SK-N-SH treated with all-trans-retinoic acid at 6 μM for 48 hours (cell line): ENCODE measurements at regions not wholly inside any gene's neighbourhood (a gene's known extent, or its start where the extent isn't known, plus 50 kb on each side); places are given as distances from the start of the nearest gene placed in this dataset.

Experiments used
- ATAC-seq: fragments of 200-7000 bp; cut with Tn5 transposase; 3 replicates; pipeline ENCODE4 v1.9.1; 2020; ENCODE audit warnings: mild to moderate bottlenecking, moderate library complexity
- ARNTL ChIP-seq: fragments of 450-650 bp; formaldehyde crosslinking; IDR thresholded peaks from 2 replicates; pipeline ENCODE4 v1.5.0; 2020; ENCODE audit warnings: low read depth, mild to moderate bottlenecking, moderate library complexity, borderline replicate concordance
- BACH2 ChIP-seq: fragments of 250-450 bp; sonication (Bioruptor Pico); IDR thresholded peaks from 2 replicates; pipeline ENCODE4 v1.9.0; 2021; ENCODE audit warnings: mild to moderate bottlenecking, borderline replicate concordance
- ESRRG ChIP-seq: fragments of 250-450 bp; sonication (Bioruptor Pico); IDR thresholded peaks from 2 replicates; pipeline ENCODE4 v1.6.1; 2021; ENCODE audit warnings: mild to moderate bottlenecking
- GLIS3 ChIP-seq: fragments of 250-450 bp; sonication (Bioruptor Pico); IDR thresholded peaks from 2 replicates; pipeline ENCODE4 v1.5.0; 2020; ENCODE audit warnings: mild to moderate bottlenecking, moderate library complexity
- ISL1 ChIP-seq: fragments of 250-450 bp; sonication (Bioruptor Pico); IDR thresholded peaks from 2 replicates; pipeline ENCODE4 v2.1.2; 2022; ENCODE audit warnings: mild to moderate bottlenecking, moderate library complexity
- OSR1 ChIP-seq: fragments of 250-450 bp; sonication (Bioruptor Pico); IDR thresholded peaks from 2 replicates; pipeline ENCODE4 v1.8.0; 2022; ENCODE audit warnings: moderate library complexity, mild to moderate bottlenecking, inconsistent platforms
- PPARA ChIP-seq: fragments of 250-450 bp; sonication (Bioruptor Pico); IDR thresholded peaks from 2 replicates; pipeline ENCODE4 v1.5.0; 2020; ENCODE audit warnings: mild to moderate bottlenecking, borderline replicate concordance
- RARB ChIP-seq: fragments of 250-450 bp; sonication (Bioruptor Pico); IDR thresholded peaks from 2 replicates; pipeline ENCODE4 v1.8.0; 2021; ENCODE audit warnings: mild to moderate bottlenecking, moderate library complexity
- SNAI2 ChIP-seq: fragments of 250-450 bp; sonication (Bioruptor Pico); IDR thresholded peaks from 2 replicates; pipeline ENCODE4 v1.5.0; 2020; ENCODE audit warnings: mild to moderate bottlenecking, moderate library complexity
- TCF4 ChIP-seq: fragments of 250-450 bp; sonication (Bioruptor Pico); IDR thresholded peaks from 2 replicates; pipeline ENCODE4 v1.8.0; 2021; ENCODE audit warnings: mild to moderate bottlenecking, moderate library complexity, borderline replicate concordance
- TOX ChIP-seq: fragments of 250-450 bp; sonication (Bioruptor Pico); IDR thresholded peaks from 2 replicates; pipeline ENCODE4 v1.8.0; 2021; ENCODE audit warnings: mild to moderate bottlenecking, moderate library complexity, borderline replicate concordance
- ZC3H10 ChIP-seq: fragments of 250-450 bp; sonication (Bioruptor Pico); IDR thresholded peaks from 2 replicates; pipeline ENCODE4 v1.5.1; 2021; ENCODE audit warnings: mild to moderate bottlenecking, moderate library complexity
- ZFP3 ChIP-seq: fragments of 250-450 bp; sonication (Bioruptor Pico); IDR thresholded peaks from 2 replicates; pipeline ENCODE4 v1.5.0; 2020; ENCODE audit warnings: mild to moderate bottlenecking, moderate library complexity
- ZFP30 ChIP-seq: fragments of 450-650 bp; formaldehyde crosslinking; IDR thresholded peaks from 2 replicates; pipeline ENCODE4 v1.5.0; 2022; ENCODE audit warnings: mild to moderate bottlenecking, moderate library complexity
- ZNF565 ChIP-seq: fragments of 450-650 bp; formaldehyde crosslinking; conservative IDR thresholded peaks from 2 replicates; pipeline ENCODE4 v1.5.0; 2020; ENCODE audit warnings: low read depth, mild to moderate bottlenecking, moderate library complexity
- ZNF70 ChIP-seq: fragments of 450-650 bp; formaldehyde crosslinking; IDR thresholded peaks from 2 replicates; pipeline ENCODE4 v1.5.0; 2020; ENCODE audit warnings: mild to moderate bottlenecking, moderate library complexity
- ZNF8 ChIP-seq: fragments of 450-650 bp; formaldehyde crosslinking; IDR thresholded peaks from 2 replicates; pipeline ENCODE4 v1.5.0; 2020; ENCODE audit warnings: mild to moderate bottlenecking, moderate library complexity
- TF ChIP-seq, protein P1 (sequence below): fragments of 250-450 bp; sonication (Bioruptor Pico); IDR thresholded peaks from 2 replicates; pipeline ENCODE4 v1.5.1; 2020; ENCODE audit warnings: low read depth, mild to moderate bottlenecking, moderate library complexity
- TF ChIP-seq, protein P2 (sequence below): fragments of 250-450 bp; sonication (Bioruptor Pico); IDR thresholded peaks from 2 replicates; pipeline ENCODE4 v1.5.1; 2021; ENCODE audit warnings: mild to moderate bottlenecking, moderate library complexity
- TF ChIP-seq, protein P3 (sequence below): fragments of 250-450 bp; sonication (Bioruptor Pico); IDR thresholded peaks from 2 replicates; pipeline ENCODE4 v1.5.0; 2020; ENCODE audit warnings: mild to moderate bottlenecking, moderate library complexity
- TF ChIP-seq, protein P4 (sequence below): fragments of 250-450 bp; sonication (Bioruptor Pico); IDR thresholded peaks from 2 replicates; pipeline ENCODE4 v1.8.0; 2021; ENCODE audit warnings: low read depth, mild to moderate bottlenecking, moderate library complexity, borderline replicate concordance
- TF ChIP-seq, protein P5 (sequence below): fragments of 250-450 bp; sonication (Bioruptor Pico); IDR thresholded peaks from 2 replicates; pipeline ENCODE4 v1.8.0; 2020; ENCODE audit warnings: mild to moderate bottlenecking, moderate library complexity, borderline replicate concordance

DNA sequence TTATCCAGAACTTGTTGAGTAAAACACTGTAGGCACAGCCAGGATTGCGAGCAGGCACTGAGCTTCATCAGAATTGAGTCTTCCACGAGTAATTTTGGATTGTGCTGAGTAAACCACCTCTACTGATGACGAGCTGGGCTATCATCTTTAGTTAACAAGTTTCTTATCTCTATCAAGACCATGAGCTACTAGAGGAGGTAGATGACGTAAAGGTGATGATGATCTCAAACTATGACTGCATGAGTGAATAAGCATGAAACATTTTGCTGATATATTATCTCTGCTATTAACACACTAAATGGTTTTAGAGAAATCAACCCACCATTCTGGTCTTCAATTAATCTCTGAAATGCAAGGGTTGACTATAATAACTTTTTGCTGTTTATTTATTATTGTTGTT is 506.0 kb downstream of the GBE1 start (continued):
- no peak for TF ChIP-seq ZNF70 (CRISPR knock-in tag)
- TF ChIP-seq ZNF565 (CRISPR knock-in tag) = no peak
- TF ChIP-seq TCF4 = no peak

DNA sequence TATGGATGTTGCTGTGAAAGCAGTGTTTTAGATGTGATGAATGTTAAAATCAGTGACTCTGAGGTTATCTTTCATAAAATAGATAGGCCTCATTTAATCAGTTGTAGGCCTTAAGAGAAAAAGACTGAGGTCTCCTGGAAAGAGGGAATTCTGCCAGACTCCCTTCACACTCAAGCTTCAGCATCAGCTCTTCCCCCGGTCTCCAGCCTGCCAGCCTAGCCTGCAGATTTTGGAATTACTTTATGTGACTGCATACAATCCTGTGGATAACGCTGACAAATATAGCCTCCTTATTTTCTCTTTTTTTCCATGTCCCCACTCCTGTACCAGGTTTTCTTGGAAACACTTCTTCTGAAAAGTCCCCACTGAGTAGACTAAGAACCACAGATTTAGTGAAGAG is 510.3 kb downstream of the GBE1 start:
- TF ChIP-seq TOX (CRISPR knock-in tag) = no peak
- TF ChIP-seq ZC3H10 = no peak
- no peak for TF ChIP-seq BACH2 (CRISPR knock-in tag)
- TF ChIP-seq, protein P1, sequence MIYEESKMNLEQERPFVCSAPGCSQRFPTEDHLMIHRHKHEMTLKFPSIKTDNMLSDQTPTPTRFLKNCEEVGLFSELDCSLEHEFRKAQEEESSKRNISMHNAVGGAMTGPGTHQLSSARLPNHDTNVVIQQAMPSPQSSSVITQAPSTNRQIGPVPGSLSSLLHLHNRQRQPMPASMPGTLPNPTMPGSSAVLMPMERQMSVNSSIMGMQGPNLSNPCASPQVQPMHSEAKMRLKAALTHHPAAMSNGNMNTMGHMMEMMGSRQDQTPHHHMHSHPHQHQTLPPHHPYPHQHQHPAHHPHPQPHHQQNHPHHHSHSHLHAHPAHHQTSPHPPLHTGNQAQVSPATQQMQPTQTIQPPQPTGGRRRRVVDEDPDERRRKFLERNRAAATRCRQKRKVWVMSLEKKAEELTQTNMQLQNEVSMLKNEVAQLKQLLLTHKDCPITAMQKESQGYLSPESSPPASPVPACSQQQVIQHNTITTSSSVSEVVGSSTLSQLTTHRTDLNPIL (CRISPR knock-in tag) = no peak
- TF ChIP-seq ARNTL (CRISPR knock-in tag) = no peak
- TF ChIP-seq, protein P2, sequence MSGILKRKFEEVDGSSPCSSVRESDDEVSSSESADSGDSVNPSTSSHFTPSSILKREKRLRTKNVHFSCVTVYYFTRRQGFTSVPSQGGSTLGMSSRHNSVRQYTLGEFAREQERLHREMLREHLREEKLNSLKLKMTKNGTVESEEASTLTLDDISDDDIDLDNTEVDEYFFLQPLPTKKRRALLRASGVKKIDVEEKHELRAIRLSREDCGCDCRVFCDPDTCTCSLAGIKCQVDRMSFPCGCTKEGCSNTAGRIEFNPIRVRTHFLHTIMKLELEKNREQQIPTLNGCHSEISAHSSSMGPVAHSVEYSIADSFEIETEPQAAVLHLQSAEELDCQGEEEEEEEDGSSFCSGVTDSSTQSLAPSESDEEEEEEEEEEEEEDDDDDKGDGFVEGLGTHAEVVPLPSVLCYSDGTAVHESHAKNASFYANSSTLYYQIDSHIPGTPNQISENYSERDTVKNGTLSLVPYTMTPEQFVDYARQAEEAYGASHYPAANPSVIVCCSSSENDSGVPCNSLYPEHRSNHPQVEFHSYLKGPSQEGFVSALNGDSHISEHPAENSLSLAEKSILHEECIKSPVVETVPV (CRISPR knock-in tag) = no peak
- TF ChIP-seq ISL1 (CRISPR knock-in tag) = no peak
- TF ChIP-seq ESRRG (CRISPR knock-in tag) = no peak
- no peak for TF ChIP-seq GLIS3
- TF ChIP-seq ZFP30 (CRISPR knock-in tag) = no peak
- TF ChIP-seq RARB = no peak
- TF ChIP-seq, protein P3, sequence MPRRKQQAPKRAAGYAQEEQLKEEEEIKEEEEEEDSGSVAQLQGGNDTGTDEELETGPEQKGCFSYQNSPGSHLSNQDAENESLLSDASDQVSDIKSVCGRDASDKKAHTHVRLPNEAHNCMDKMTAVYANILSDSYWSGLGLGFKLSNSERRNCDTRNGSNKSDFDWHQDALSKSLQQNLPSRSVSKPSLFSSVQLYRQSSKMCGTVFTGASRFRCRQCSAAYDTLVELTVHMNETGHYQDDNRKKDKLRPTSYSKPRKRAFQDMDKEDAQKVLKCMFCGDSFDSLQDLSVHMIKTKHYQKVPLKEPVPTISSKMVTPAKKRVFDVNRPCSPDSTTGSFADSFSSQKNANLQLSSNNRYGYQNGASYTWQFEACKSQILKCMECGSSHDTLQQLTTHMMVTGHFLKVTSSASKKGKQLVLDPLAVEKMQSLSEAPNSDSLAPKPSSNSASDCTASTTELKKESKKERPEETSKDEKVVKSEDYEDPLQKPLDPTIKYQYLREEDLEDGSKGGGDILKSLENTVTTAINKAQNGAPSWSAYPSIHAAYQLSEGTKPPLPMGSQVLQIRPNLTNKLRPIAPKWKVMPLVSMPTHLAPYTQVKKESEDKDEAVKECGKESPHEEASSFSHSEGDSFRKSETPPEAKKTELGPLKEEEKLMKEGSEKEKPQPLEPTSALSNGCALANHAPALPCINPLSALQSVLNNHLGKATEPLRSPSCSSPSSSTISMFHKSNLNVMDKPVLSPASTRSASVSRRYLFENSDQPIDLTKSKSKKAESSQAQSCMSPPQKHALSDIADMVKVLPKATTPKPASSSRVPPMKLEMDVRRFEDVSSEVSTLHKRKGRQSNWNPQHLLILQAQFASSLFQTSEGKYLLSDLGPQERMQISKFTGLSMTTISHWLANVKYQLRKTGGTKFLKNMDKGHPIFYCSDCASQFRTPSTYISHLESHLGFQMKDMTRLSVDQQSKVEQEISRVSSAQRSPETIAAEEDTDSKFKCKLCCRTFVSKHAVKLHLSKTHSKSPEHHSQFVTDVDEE = no peak
- no peak for TF ChIP-seq TCF4
- no peak for TF ChIP-seq OSR1 (CRISPR knock-in tag)
- no peak for TF ChIP-seq SNAI2 (CRISPR knock-in tag)
- no peak for TF ChIP-seq ZNF70 (CRISPR knock-in tag)
- no peak for ATAC-seq

DNA sequence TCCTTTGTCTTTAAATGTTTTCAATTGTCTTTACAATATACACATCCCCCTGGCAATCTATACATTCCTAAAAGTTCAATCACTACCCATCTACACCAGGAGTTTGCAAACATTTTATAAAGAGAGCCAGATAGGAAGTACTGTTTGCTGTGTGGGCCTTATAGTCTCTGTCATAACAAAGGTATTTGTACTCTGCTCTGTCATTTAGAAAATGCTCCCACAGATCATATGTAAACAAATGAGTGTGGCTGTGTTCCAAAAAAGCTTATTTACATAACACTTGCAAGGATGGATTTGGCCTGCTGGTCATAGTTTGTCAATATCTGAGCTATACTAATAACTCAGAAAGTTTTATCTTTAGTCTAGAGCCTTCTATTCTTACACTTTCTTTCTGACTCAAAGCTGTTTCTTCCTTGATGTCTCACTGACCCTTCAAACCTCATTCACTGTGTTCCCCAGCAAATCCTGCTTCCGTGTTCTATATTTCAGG is 511.9 kb downstream of the GBE1 start:
- no peak for TF ChIP-seq ZC3H10
- no peak for TF ChIP-seq GLIS3
- no peak for TF ChIP-seq ISL1 (CRISPR knock-in tag)
- TF ChIP-seq, protein P4, sequence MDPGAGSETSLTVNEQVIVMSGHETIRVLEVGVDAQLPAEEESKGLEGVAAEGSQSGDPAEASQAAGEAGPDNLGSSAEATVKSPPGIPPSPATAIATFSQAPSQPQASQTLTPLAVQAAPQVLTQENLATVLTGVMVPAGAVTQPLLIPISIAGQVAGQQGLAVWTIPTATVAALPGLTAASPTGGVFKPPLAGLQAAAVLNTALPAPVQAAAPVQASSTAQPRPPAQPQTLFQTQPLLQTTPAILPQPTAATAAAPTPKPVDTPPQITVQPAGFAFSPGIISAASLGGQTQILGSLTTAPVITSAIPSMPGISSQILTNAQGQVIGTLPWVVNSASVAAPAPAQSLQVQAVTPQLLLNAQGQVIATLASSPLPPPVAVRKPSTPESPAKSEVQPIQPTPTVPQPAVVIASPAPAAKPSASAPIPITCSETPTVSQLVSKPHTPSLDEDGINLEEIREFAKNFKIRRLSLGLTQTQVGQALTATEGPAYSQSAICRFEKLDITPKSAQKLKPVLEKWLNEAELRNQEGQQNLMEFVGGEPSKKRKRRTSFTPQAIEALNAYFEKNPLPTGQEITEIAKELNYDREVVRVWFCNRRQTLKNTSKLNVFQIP (CRISPR knock-in tag) = no peak
- no peak for TF ChIP-seq ZNF70 (CRISPR knock-in tag)
- no peak for TF ChIP-seq ZFP3 (CRISPR knock-in tag)
- no peak for TF ChIP-seq ZNF8 (CRISPR knock-in tag)
- TF ChIP-seq RARB = no peak
- no peak for TF ChIP-seq OSR1 (CRISPR knock-in tag)
- TF ChIP-seq, protein P2 (CRISPR knock-in tag) = no peak
- TF ChIP-seq TOX (CRISPR knock-in tag) = no peak
- no peak for TF ChIP-seq ESRRG (CRISPR knock-in tag)
- TF ChIP-seq, protein P3 = no peak
- no peak for TF ChIP-seq PPARA
- TF ChIP-seq BACH2 (CRISPR knock-in tag) = no peak
- no peak for TF ChIP-seq SNAI2 (CRISPR knock-in tag)
- TF ChIP-seq, protein P5, sequence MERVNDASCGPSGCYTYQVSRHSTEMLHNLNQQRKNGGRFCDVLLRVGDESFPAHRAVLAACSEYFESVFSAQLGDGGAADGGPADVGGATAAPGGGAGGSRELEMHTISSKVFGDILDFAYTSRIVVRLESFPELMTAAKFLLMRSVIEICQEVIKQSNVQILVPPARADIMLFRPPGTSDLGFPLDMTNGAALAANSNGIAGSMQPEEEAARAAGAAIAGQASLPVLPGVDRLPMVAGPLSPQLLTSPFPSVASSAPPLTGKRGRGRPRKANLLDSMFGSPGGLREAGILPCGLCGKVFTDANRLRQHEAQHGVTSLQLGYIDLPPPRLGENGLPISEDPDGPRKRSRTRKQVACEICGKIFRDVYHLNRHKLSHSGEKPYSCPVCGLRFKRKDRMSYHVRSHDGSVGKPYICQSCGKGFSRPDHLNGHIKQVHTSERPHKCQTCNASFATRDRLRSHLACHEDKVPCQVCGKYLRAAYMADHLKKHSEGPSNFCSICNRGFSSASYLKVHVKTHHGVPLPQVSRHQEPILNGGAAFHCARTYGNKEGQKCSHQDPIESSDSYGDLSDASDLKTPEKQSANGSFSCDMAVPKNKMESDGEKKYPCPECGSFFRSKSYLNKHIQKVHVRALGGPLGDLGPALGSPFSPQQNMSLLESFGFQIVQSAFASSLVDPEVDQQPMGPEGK (CRISPR knock-in tag) = no peak
- TF ChIP-seq, protein P1 (CRISPR knock-in tag) = no peak
- no peak for TF ChIP-seq TCF4

More for the DNA sequence above, 511.9 kb downstream of the GBE1 start:
- peak; percentile 85 for ATAC-seq
